Activated naive CD8-positive, alpha-beta T cell (primary cell): ENCODE measurements at regions not wholly inside any gene's neighbourhood (a gene's known extent, or its start where the extent isn't known, plus 50 kb on each side); places are given as distances from the start of the nearest gene placed in this dataset.

Experiments
- H3K27ac Mint-ChIP-seq: one replicate; pipeline ENCODE4 v1.8.0; 2021; ENCODE audit warnings: mixed read lengths
- H3K27me3 Mint-ChIP-seq: one replicate; pipeline ENCODE4 v1.8.0; 2021; ENCODE audit warnings: mixed read lengths
- H3K36me3 Mint-ChIP-seq: one replicate; pipeline ENCODE4 v1.8.0; 2021; ENCODE audit warnings: mixed read lengths
- H3K4me1 Mint-ChIP-seq: one replicate; pipeline ENCODE4 v1.8.0; 2021; ENCODE audit warnings: low read depth, mixed read lengths
- H3K4me3 Mint-ChIP-seq: one replicate; pipeline ENCODE4 v1.8.0; 2021; ENCODE audit warnings: mild to moderate bottlenecking, mixed read lengths
- H3K9me3 Mint-ChIP-seq: one replicate; pipeline ENCODE4 v1.8.0; 2021; ENCODE audit warnings: low read depth, mixed read lengths

GRCh38 chr14:62557416-62557815, 487.8 kb downstream of the KCNH5 start:
- Mint-ChIP-seq H3K27ac (no peak overlapping the region), H3K9me3 (peaks cover 3% of the 10 kb centered on the region), H3K4me1 (no peaks in the 10 kb centered on the region), H3K36me3 (no peaks in the 10 kb centered on the region), H3K4me3 (no peak overlapping the region), H3K27me3 (no peaks in the 10 kb centered on the region)

- H3K27ac Mint-ChIP-seq = no peak overlapping the region
- H3K4me3 Mint-ChIP-seq = no peak overlapping the region
- H3K36me3 Mint-ChIP-seq = no peaks in the 10 kb centered on the region
- H3K9me3 Mint-ChIP-seq = peaks cover 3% of the 10 kb centered on the region
- H3K27me3 Mint-ChIP-seq = no peaks in the 10 kb centered on the region
- H3K4me1 Mint-ChIP-seq = no peaks in the 10 kb centered on the region
Observed at GRCh38 chr14:62558451-62558850, 486.8 kb downstream of the KCNH5 start.

- no peaks in the 10 kb centered on the region for H3K4me1 Mint-ChIP-seq
- H3K36me3 Mint-ChIP-seq = no peaks in the 10 kb centered on the region
- H3K27ac Mint-ChIP-seq = no peak overlapping the region
- H3K4me3 Mint-ChIP-seq = no peak overlapping the region
- H3K27me3 Mint-ChIP-seq = no peaks in the 10 kb centered on the region
- H3K9me3 Mint-ChIP-seq = peaks cover 4% of the 10 kb centered on the region
Observed at GRCh38 chr14:62585247-62585646, 460.0 kb downstream of the KCNH5 start.

GRCh38 chr14:62592877-62593276, 452.4 kb downstream of the KCNH5 start:
- Mint-ChIP-seq H3K4me1 (no peaks in the 10 kb centered on the region), H3K4me3 (no peak overlapping the region)

GRCh38 chr14:62597143-62597542, 448.1 kb downstream of the KCNH5 start:
- H3K4me3 Mint-ChIP-seq = no peak overlapping the region
- H3K4me1 Mint-ChIP-seq = no peaks in the 10 kb centered on the region
- H3K36me3 Mint-ChIP-seq = no peaks in the 10 kb centered on the region
- no peaks in the 10 kb centered on the region for H3K27me3 Mint-ChIP-seq
- H3K9me3 Mint-ChIP-seq = peaks cover 18% of the 10 kb centered on the region
- H3K27ac Mint-ChIP-seq = no peak overlapping the region

More at GRCh38 chr14:62592877-62593276, 452.4 kb downstream of the KCNH5 start:
- Mint-ChIP-seq H3K27ac (no peak overlapping the region), H3K36me3 (no peaks in the 10 kb centered on the region), H3K27me3 (no peaks in the 10 kb centered on the region), H3K9me3 (peaks cover 10% of the 10 kb centered on the region)

- Mint-ChIP-seq H3K9me3 (peaks cover 18% of the 10 kb centered on the region), H3K27ac (no peak overlapping the region), H3K4me3 (no peak overlapping the region), H3K4me1 (no peaks in the 10 kb centered on the region), H3K27me3 (no peaks in the 10 kb centered on the region), H3K36me3 (no peaks in the 10 kb centered on the region)
Observed at GRCh38 chr14:62599616-62600385, 445.5 kb downstream of the KCNH5 start.

GRCh38 chr14:62602712-62603111, 442.5 kb downstream of the KCNH5 start:
- no peaks in the 10 kb centered on the region for H3K36me3 Mint-ChIP-seq
- H3K9me3 Mint-ChIP-seq = peaks cover 13% of the 10 kb centered on the region
- H3K4me3 Mint-ChIP-seq = no peak overlapping the region
- H3K4me1 Mint-ChIP-seq = no peaks in the 10 kb centered on the region
- H3K27ac Mint-ChIP-seq = no peak overlapping the region
- H3K27me3 Mint-ChIP-seq = no peaks in the 10 kb centered on the region

- Mint-ChIP-seq H3K9me3 (peaks cover 13% of the 10 kb centered on the region), H3K27me3 (no peaks in the 10 kb centered on the region), H3K27ac (no peak overlapping the region), H3K36me3 (no peaks in the 10 kb centered on the region), H3K4me3 (no peak overlapping the region), H3K4me1 (no peaks in the 10 kb centered on the region)
Observed at GRCh38 chr14:62604524-62604923, 440.7 kb downstream of the KCNH5 start.

GRCh38 chr14:62614122-62614521, 431.1 kb downstream of the KCNH5 start:
- H3K27me3 Mint-ChIP-seq = no peaks in the 10 kb centered on the region
- no peaks in the 10 kb centered on the region for H3K4me1 Mint-ChIP-seq
- H3K4me3 Mint-ChIP-seq = no peak overlapping the region
- no peak overlapping the region for H3K27ac Mint-ChIP-seq
- peaks cover 3% of the 10 kb centered on the region for H3K9me3 Mint-ChIP-seq
- no peaks in the 10 kb centered on the region for H3K36me3 Mint-ChIP-seq

GRCh38 chr14:62616668-62617067, 428.6 kb downstream of the KCNH5 start:
- Mint-ChIP-seq H3K36me3 (no peaks in the 10 kb centered on the region), H3K27me3 (no peaks in the 10 kb centered on the region), H3K9me3 (no peaks in the 10 kb centered on the region), H3K4me1 (no peaks in the 10 kb centered on the region), H3K27ac (no peak overlapping the region), H3K4me3 (no peak overlapping the region)

- H3K9me3 Mint-ChIP-seq = peaks cover 4% of the 10 kb centered on the region
- no peak overlapping the region for H3K4me3 Mint-ChIP-seq
- H3K27ac Mint-ChIP-seq = no peak overlapping the region
- no peaks in the 10 kb centered on the region for H3K27me3 Mint-ChIP-seq
- H3K36me3 Mint-ChIP-seq = no peaks in the 10 kb centered on the region
- no peaks in the 10 kb centered on the region for H3K4me1 Mint-ChIP-seq
Observed at GRCh38 chr14:62626416-62626815, 418.8 kb downstream of the KCNH5 start.

GRCh38 chr14:62629176-62629725, 416.0 kb downstream of the KCNH5 start:
- Mint-ChIP-seq H3K27me3 (peaks cover 3% of the 10 kb centered on the region), H3K36me3 (no peaks in the 10 kb centered on the region), H3K9me3 (peaks cover 4% of the 10 kb centered on the region), H3K27ac (no peak overlapping the region), H3K4me1 (no peaks in the 10 kb centered on the region), H3K4me3 (no peak overlapping the region)

GRCh38 chr14:62631176-62631575, 414.1 kb downstream of the KCNH5 start:
- H3K36me3 Mint-ChIP-seq = no peaks in the 10 kb centered on the region
- H3K27ac Mint-ChIP-seq = no peak overlapping the region
- H3K9me3 Mint-ChIP-seq = peaks cover 4% of the 10 kb centered on the region
- H3K4me1 Mint-ChIP-seq = no peaks in the 10 kb centered on the region
- no peak overlapping the region for H3K4me3 Mint-ChIP-seq
- H3K27me3 Mint-ChIP-seq = peaks cover 3% of the 10 kb centered on the region

GRCh38 chr14:62632771-62633170, 412.5 kb downstream of the KCNH5 start:
- Mint-ChIP-seq H3K9me3 (peaks cover 4% of the 10 kb centered on the region), H3K27me3 (peaks cover 3% of the 10 kb centered on the region), H3K27ac (no peak overlapping the region), H3K4me1 (no peaks in the 10 kb centered on the region), H3K36me3 (no peaks in the 10 kb centered on the region), H3K4me3 (no peak overlapping the region)

GRCh38 chr14:62645649-62646048, 399.6 kb downstream of the KCNH5 start:
- Mint-ChIP-seq H3K36me3 (no peaks in the 10 kb centered on the region), H3K9me3 (peaks cover 4% of the 10 kb centered on the region), H3K27ac (no peak overlapping the region), H3K4me3 (no peak overlapping the region), H3K27me3 (no peaks in the 10 kb centered on the region), H3K4me1 (no peaks in the 10 kb centered on the region)
